ENCODE measurements at regions not wholly inside any gene's neighbourhood (a gene's known extent, or its start where the extent isn't known, plus 50 kb on each side); places are given as distances from the start of the nearest gene placed in this dataset.
A peak's percentile ranks its signal among the peaks of the same experiment; 100 is the strongest.
"Not testable (repeated sequence)": the region's sequence is repeated elsewhere in the genome, so short reads cannot be mapped to it uniquely, and the experiment has no call there.

GRCh38 chr16:26715969-26716368 is 350.8 kb upstream of the C16orf82 start:
- DNase-seq (ENCODE audit: low spot score) = no peak
- ChIA-PET POLR2A (ENCODE audit: low non-redundant PET) (no interaction called here), CTCF (no interaction called here)
- BruUV-seq (replicated peaks) = no TSS peak
- intact Hi-C loops (cut with micrococcal nuclease; ENCODE audit: unreplicated experiment) = no loop called here
- TF ChIP-seq EZH2 (IDR thresholded peaks at IDR 0.05; ENCODE audit: borderline replicate concordance, low read depth, low read length, poor library complexity, severe bottlenecking) = no peak
- no peak for TF ChIP-seq CTCF (conservative IDR thresholded peaks at IDR 0.05; ENCODE audit: low read depth, low read length)
- Histone ChIP-seq H3K4me1 (ENCODE audit: insufficient read depth, low read length, poor library complexity, severe bottlenecking) (peaks cover 4% of the 10 kb centered on the region), H3K4me3 (ENCODE audit: low read depth, low read length, poor library complexity, severe bottlenecking) (no peak overlapping the region), H3K36me3 (ENCODE audit: insufficient read depth, low read length, poor library complexity, severe bottlenecking) (no peaks in the 10 kb centered on the region), H3K27ac (ENCODE audit: low read depth, low read length, poor library complexity, severe bottlenecking) (no peak overlapping the region), H3K27me3 (replicated peaks; ENCODE audit: insufficient read depth, low read depth, low read length, poor library complexity) (no peaks in the 10 kb centered on the region), H3K9me3 (ENCODE audit: low read depth, low read length, poor library complexity, severe bottlenecking) (no peaks in the 10 kb centered on the region)

- ChIA-PET CTCF (interaction anchor here (0.7 kb wide), 1 partner anchor 76 kb away, joined by 3 read pairs; no protein-coding TSS in a partner anchor), POLR2A (ENCODE audit: low non-redundant PET) (no interaction called here)
- H3K9me3 ChIP-seq (ENCODE audit: low read depth, low read length, poor library complexity, severe bottlenecking) = no peaks in the 10 kb centered on the region
- no peaks in the 10 kb centered on the region for H3K27me3 ChIP-seq (replicated peaks; ENCODE audit: insufficient read depth, low read depth, low read length, poor library complexity)
- intact Hi-C loops (cut with micrococcal nuclease; ENCODE audit: unreplicated experiment) = no loop called here
- no peak for TF ChIP-seq CTCF (conservative IDR thresholded peaks at IDR 0.05; ENCODE audit: low read depth, low read length)
- TF ChIP-seq EZH2 (IDR thresholded peaks at IDR 0.05; ENCODE audit: borderline replicate concordance, low read depth, low read length, poor library complexity, severe bottlenecking) = no peak
- H3K36me3 ChIP-seq (ENCODE audit: insufficient read depth, low read length, poor library complexity, severe bottlenecking) = no peaks in the 10 kb centered on the region
- H3K27ac ChIP-seq (ENCODE audit: low read depth, low read length, poor library complexity, severe bottlenecking) = no peak overlapping the region
- no TSS peak for BruUV-seq (replicated peaks)
- H3K4me1 ChIP-seq (ENCODE audit: insufficient read depth, low read length, poor library complexity, severe bottlenecking) = peaks cover 4% of the 10 kb centered on the region
- peak; percentile 40 for DNase-seq (ENCODE audit: low spot score)
- no peak overlapping the region for H3K4me3 ChIP-seq (ENCODE audit: low read depth, low read length, poor library complexity, severe bottlenecking)
These were observed 348.9 kb upstream of the C16orf82 start for GRCh38 chr16:26717826-26718225.

GRCh38 chr16:26721290-26721689 is 345.4 kb upstream of the C16orf82 start:
- ChIA-PET POLR2A (ENCODE audit: low non-redundant PET) (no interaction called here), CTCF (interaction anchor here (1.0 kb wide), 1 partner anchor 389 kb away, joined by 8 read pairs; no protein-coding TSS in a partner anchor)
- Histone ChIP-seq H3K36me3 (ENCODE audit: insufficient read depth, low read length, poor library complexity, severe bottlenecking) (no peaks in the 10 kb centered on the region), H3K4me1 (ENCODE audit: insufficient read depth, low read length, poor library complexity, severe bottlenecking) (peaks cover 4% of the 10 kb centered on the region), H3K27me3 (replicated peaks; ENCODE audit: insufficient read depth, low read depth, low read length, poor library complexity) (no peaks in the 10 kb centered on the region), H3K4me3 (ENCODE audit: low read depth, low read length, poor library complexity, severe bottlenecking) (no peak overlapping the region), H3K9me3 (ENCODE audit: low read depth, low read length, poor library complexity, severe bottlenecking) (no peaks in the 10 kb centered on the region), H3K27ac (ENCODE audit: low read depth, low read length, poor library complexity, severe bottlenecking) (peak overlapping the region; percentile 52)
- DNase-seq (ENCODE audit: low spot score) = peak; percentile 23
- intact Hi-C loops (cut with micrococcal nuclease; ENCODE audit: unreplicated experiment) = no loop called here
- TF ChIP-seq EZH2 (IDR thresholded peaks at IDR 0.05; ENCODE audit: borderline replicate concordance, low read depth, low read length, poor library complexity, severe bottlenecking) (no peak), CTCF (conservative IDR thresholded peaks at IDR 0.05; ENCODE audit: low read depth, low read length) (no peak)
- BruUV-seq (replicated peaks) = TSS peak; percentile 66

DNA sequence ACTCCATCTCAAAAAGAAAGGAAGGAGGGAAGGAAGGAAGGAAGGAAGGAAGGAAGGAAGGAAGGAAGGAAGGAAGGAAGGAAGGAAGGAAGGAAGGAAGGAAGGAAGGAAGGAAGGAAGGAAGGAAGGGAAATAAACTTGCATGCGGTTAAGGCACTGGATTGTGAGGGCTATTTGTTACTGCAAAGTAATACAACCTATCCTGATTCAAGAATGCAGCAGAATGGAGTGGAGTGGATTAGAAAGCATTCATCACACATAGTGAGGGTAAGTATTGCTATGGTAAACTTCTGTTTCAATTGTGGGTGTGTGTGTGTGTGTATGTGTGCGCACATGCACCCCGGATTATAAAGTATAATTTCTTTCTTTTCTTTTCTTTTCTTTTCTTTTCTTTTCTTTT is 344.8 kb upstream of the C16orf82 start:
- POLR2A ChIA-PET (ENCODE audit: low non-redundant PET); BruUV-seq (replicated peaks); H3K36me3 ChIP-seq (ENCODE audit: insufficient read depth, low read length, poor library complexity, severe bottlenecking); H3K4me3 ChIP-seq (ENCODE audit: low read depth, low read length, poor library complexity, severe bottlenecking); H3K27ac ChIP-seq (ENCODE audit: low read depth, low read length, poor library complexity, severe bottlenecking); H3K4me1 ChIP-seq (ENCODE audit: insufficient read depth, low read length, poor library complexity, severe bottlenecking); intact Hi-C loops (cut with micrococcal nuclease; ENCODE audit: unreplicated experiment); H3K9me3 ChIP-seq (ENCODE audit: low read depth, low read length, poor library complexity, severe bottlenecking); H3K27me3 ChIP-seq (replicated peaks; ENCODE audit: insufficient read depth, low read depth, low read length, poor library complexity): not testable (repeated sequence)
- CTCF ChIA-PET = interaction anchor here (1.0 kb wide), 1 partner anchor 388 kb away, joined by 8 read pairs; no protein-coding TSS in a partner anchor
- peak; percentile 65 for DNase-seq (ENCODE audit: low spot score)
